ENCODE measurements at regions not wholly inside any gene's neighbourhood (a gene's known extent, or its start where the extent isn't known, plus 50 kb on each side); places are given as distances from the start of the nearest gene placed in this dataset.

DNA sequence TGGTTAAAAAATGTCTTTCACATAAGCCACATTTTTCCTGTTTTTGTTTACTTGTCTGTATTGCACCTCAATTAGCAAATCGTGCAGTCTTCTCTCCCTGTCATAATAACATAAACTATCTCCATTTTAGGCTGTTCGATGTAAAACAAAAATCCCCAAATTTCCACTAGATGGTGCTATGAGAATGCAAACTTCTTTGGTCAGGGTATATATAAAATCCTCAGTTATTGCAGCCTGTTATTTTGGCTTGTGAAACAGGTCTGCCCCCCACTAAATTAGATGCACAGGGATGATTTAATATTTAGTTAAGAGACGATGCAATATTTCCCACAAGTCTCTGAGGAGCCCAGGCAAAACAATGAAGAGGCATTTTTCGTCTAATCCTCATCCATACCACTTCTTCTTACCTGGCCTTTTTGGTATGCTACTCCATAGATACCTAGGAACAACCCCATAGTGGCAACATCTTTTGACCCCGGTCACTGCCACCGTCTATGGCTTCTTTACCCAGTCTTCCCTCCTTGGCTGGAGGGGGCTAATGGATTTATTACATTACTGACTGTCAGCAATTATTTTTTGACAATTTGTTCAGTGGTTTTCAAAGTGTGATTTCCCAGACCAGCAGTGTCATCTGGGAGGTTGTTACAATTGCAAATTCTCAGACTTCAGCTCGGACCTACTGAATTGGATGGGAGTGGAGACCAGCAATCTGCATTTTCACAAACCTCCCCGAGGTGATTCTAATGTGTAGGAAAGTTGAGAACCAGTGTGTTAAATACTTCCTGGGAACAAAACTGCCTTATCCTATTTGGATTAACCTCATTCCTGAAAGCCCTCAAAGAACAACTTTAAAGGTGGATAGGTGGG, 117.4 kb upstream of the CWC22 start:
- no peaks in the 10 kb centered on the region for H3K9me3 ChIP-seq
- ATAC-seq (peak; percentile 65), DNase-seq (no peak)
- TF ChIP-seq, protein P1, sequence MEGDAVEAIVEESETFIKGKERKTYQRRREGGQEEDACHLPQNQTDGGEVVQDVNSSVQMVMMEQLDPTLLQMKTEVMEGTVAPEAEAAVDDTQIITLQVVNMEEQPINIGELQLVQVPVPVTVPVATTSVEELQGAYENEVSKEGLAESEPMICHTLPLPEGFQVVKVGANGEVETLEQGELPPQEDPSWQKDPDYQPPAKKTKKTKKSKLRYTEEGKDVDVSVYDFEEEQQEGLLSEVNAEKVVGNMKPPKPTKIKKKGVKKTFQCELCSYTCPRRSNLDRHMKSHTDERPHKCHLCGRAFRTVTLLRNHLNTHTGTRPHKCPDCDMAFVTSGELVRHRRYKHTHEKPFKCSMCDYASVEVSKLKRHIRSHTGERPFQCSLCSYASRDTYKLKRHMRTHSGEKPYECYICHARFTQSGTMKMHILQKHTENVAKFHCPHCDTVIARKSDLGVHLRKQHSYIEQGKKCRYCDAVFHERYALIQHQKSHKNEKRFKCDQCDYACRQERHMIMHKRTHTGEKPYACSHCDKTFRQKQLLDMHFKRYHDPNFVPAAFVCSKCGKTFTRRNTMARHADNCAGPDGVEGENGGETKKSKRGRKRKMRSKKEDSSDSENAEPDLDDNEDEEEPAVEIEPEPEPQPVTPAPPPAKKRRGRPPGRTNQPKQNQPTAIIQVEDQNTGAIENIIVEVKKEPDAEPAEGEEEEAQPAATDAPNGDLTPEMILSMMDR (IDR thresholded peaks at IDR 0.05): peak; percentile 54
- H3K4me1 ChIP-seq: no peaks in the 10 kb centered on the region
- no peaks in the 10 kb centered on the region for H3K36me3 ChIP-seq
- H3K27me3 ChIP-seq: no peaks in the 10 kb centered on the region
- H3K27ac ChIP-seq: no peak overlapping the region
- intact Hi-C loops (cut with DNase I): no loop called here
- no peak overlapping the region for H3K4me3 ChIP-seq

DNA sequence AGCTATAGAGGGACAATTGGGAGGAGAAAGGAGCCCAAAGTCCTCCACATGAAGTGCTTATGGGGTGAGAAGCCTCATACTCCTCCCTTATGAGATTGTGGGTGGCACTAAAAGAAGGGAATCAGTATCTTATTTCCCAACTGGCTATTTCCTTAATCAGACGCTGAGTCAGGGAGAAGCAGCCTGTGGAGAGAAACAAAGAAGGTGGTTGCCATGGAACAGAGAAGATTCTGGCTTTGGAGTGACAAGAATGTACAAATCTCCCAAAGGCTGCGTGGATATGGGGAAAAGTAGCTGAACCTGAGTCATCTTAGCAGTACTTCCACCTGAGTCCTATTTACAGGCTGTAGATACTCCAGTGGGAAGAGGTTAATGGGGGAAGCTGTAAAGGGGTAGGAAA, 115.8 kb upstream of the CWC22 start:
- no peak for ATAC-seq
- intact Hi-C loops (cut with DNase I): no loop called here
- TF ChIP-seq, protein P1 (IDR thresholded peaks at IDR 0.05): no peak
- DNase-seq: no peak
- Histone ChIP-seq H3K4me3 (no peak overlapping the region), H3K4me1 (no peaks in the 10 kb centered on the region), H3K9me3 (no peaks in the 10 kb centered on the region), H3K27me3 (no peaks in the 10 kb centered on the region), H3K27ac (no peak overlapping the region), H3K36me3 (no peaks in the 10 kb centered on the region)

DNA sequence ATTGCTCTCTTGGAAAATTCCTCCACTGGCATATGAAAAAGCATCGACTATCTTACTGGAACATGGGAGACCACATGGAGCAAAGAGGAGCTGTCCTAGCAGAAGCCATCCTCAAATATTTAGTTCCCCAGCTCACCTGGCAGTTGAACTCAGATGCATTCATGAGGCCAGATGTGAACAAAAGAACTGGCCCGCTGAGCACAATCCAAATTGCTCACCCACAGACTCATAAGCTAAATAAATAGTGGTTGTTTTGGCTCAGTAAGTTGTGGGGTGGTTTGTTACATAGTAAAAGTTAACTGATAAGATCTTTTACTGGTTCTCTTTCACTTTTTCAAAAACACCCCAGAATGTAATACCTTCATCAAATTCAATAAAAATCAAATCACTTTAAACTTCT, 108.6 kb upstream of the CWC22 start:
- Histone ChIP-seq H3K27me3 (no peaks in the 10 kb centered on the region), H3K36me3 (no peaks in the 10 kb centered on the region), H3K4me3 (no peak overlapping the region), H3K9me3 (no peaks in the 10 kb centered on the region), H3K27ac (no peak overlapping the region), H3K4me1 (no peaks in the 10 kb centered on the region)
- ATAC-seq (no peak), DNase-seq (no peak)
- intact Hi-C loops (cut with DNase I): no loop called here
- TF ChIP-seq, protein P1 (IDR thresholded peaks at IDR 0.05): no peak

DNA sequence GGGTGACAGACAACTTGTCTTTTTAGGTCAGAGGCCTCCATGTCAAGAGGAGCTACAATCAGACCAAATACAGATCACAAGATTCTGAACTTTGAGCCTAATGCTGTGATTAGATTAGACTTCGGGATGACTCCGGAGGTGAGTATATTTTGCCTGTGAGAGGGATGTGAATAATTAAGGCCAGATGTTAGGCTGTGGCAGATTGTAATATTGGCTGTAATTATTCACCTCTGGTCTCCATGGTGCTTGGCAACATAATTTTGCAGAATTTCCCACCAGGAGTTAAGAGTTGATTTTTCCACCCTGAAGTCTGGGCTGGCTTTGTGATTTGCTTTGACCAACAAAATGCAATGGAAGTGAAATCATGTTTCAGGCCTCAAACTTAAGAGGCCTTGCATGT, 108.2 kb upstream of the CWC22 start:
- H3K9me3 ChIP-seq: no peaks in the 10 kb centered on the region
- no peaks in the 10 kb centered on the region for H3K36me3 ChIP-seq
- ATAC-seq: no peak
- intact Hi-C loops (cut with DNase I): no loop called here
- no peak overlapping the region for H3K4me3 ChIP-seq
- DNase-seq: no peak
- H3K27ac ChIP-seq: no peak overlapping the region
- H3K4me1 ChIP-seq: no peaks in the 10 kb centered on the region
- TF ChIP-seq, protein P1 (IDR thresholded peaks at IDR 0.05): no peak
- no peaks in the 10 kb centered on the region for H3K27me3 ChIP-seq

DNA sequence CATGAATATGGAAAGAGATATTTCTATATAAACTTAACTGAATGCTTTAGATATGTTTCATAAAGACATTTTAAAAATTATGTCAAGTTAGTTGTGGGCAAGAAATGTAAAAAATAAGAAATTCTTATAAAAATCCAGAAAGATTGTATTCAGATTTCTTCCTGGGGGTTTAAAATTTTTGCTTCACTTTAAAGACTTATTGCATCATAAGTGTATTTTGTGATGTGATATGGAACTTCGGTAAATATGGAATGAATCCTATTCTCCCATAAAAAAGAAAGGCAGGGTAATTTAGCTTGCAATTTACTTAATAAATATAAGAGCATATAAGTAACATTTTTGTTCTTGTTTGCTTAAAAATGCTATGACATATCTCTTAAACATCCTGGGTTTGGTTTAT, 104.8 kb upstream of the CWC22 start:
- Histone ChIP-seq H3K27ac (no peak overlapping the region), H3K4me3 (no peak overlapping the region), H3K4me1 (no peaks in the 10 kb centered on the region), H3K36me3 (no peaks in the 10 kb centered on the region), H3K9me3 (no peaks in the 10 kb centered on the region), H3K27me3 (peaks cover 4% of the 10 kb centered on the region)
- TF ChIP-seq, protein P1 (IDR thresholded peaks at IDR 0.05): no peak
- intact Hi-C loops (cut with DNase I): no loop called here
- no peak for DNase-seq
- no peak for ATAC-seq
